ENCODE measurements at regions not wholly inside any gene's neighbourhood (a gene's known extent, or its start where the extent isn't known, plus 50 kb on each side); places are given as distances from the start of the nearest gene placed in this dataset.
"Not testable (repeated sequence)": the region's sequence is repeated elsewhere in the genome, so short reads cannot be mapped to it uniquely, and the experiment has no call there.

DNA sequence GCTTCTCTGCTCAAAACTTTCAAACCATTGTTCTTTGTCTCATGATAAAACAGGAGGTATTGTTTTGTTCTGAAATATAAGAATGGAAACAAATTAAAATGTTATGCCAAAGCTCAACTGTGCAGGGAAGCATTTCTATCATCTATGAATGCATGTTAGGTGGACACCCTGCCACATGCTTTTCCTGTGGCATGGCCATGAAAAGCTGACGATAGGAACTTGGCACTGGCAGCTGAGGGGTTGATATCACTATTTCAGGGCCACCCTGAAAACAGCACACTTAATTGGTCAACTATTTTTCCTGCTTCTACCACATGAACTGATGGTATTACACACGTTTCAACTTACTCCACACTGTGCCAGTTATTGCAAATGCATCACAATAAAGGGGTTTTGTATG, 157.3 kb downstream of the MREG start:
- TF ChIP-seq, protein P1, sequence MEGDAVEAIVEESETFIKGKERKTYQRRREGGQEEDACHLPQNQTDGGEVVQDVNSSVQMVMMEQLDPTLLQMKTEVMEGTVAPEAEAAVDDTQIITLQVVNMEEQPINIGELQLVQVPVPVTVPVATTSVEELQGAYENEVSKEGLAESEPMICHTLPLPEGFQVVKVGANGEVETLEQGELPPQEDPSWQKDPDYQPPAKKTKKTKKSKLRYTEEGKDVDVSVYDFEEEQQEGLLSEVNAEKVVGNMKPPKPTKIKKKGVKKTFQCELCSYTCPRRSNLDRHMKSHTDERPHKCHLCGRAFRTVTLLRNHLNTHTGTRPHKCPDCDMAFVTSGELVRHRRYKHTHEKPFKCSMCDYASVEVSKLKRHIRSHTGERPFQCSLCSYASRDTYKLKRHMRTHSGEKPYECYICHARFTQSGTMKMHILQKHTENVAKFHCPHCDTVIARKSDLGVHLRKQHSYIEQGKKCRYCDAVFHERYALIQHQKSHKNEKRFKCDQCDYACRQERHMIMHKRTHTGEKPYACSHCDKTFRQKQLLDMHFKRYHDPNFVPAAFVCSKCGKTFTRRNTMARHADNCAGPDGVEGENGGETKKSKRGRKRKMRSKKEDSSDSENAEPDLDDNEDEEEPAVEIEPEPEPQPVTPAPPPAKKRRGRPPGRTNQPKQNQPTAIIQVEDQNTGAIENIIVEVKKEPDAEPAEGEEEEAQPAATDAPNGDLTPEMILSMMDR (IDR thresholded peaks at IDR 0.05; ENCODE audit: extremely low read depth, low read depth, low read length), result no peak
- DNase-seq (ENCODE audit: insufficient read length, low spot score, missing footprints), result no peak
- Histone ChIP-seq H3K4me1 (ENCODE audit: insufficient read depth, low read length) (peaks cover 8% of the 10 kb centered on the region), H4K20me1 (ENCODE audit: insufficient read depth, low read length) (no peaks in the 10 kb centered on the region), H3K27me3 (ENCODE audit: insufficient read depth, low read length) (no peaks in the 10 kb centered on the region), H3K36me3 (ENCODE audit: insufficient read depth, low read length) (no peaks in the 10 kb centered on the region), H3K4me3 (ENCODE audit: insufficient read depth, low read length) (no peak overlapping the region), H2AFZ (ENCODE audit: low read length) (no peak overlapping the region), H3K27ac (ENCODE audit: low read depth, low read length) (no peak overlapping the region), H3K79me2 (ENCODE audit: insufficient read depth, low read length) (no peaks in the 10 kb centered on the region), H3K4me2 (ENCODE audit: insufficient read depth, low read length) (no peak overlapping the region), H3K9me3 (ENCODE audit: low read depth, low read length) (no peaks in the 10 kb centered on the region)

DNA sequence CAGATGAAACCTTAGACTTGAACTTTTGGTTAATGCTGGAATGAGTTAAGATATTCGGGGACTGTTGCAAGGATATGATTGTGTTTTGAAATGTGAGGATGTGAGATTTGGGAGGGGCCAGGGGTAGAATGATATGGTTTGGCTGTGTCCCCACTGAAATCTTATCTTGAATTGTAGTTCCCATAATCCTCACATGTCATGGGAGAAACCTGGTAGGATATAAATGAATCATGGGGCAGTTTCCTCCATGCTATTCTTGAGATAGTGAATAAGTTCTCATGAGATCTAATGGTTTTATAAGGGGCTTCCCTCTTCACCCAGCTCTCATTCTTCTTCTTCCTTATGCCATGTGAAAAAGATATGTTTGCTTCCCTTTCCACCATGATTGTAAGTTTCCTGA, 158.0 kb downstream of the MREG start:
- H4K20me1 ChIP-seq (ENCODE audit: insufficient read depth, low read length); H3K27me3 ChIP-seq (ENCODE audit: insufficient read depth, low read length); H3K79me2 ChIP-seq (ENCODE audit: insufficient read depth, low read length); H3K36me3 ChIP-seq (ENCODE audit: insufficient read depth, low read length); H3K4me3 ChIP-seq (ENCODE audit: insufficient read depth, low read length); H3K9me3 ChIP-seq (ENCODE audit: low read depth, low read length); H3K27ac ChIP-seq (ENCODE audit: low read depth, low read length); H3K4me2 ChIP-seq (ENCODE audit: insufficient read depth, low read length); DNase-seq (ENCODE audit: insufficient read length, low spot score, missing footprints); H2AFZ ChIP-seq (ENCODE audit: low read length): not testable (repeated sequence)
- peaks cover 15% of the 10 kb centered on the region for H3K4me1 ChIP-seq (ENCODE audit: insufficient read depth, low read length)

DNA sequence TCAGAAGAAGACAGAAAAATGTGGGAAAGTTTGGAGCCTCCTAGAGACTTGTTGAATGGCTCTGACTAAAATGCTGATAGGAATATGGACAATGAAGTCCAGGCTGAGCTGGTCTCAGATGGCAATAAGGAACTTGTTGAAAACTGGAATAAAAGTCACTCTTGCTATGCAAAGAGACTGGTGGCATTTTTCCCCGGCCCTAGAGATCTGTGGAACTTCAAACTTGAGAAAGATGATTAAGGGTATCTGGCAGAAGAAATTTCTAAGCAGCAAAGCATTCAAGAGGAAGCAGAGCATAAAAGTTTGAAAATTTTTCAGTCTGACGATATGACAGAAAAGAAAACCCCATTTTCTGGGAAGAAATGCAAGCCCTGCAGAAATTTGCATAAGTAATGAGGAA, 159.3 kb downstream of the MREG start:
- Histone ChIP-seq H3K4me2 (ENCODE audit: insufficient read depth, low read length) (no peak overlapping the region), H3K27me3 (ENCODE audit: insufficient read depth, low read length) (no peaks in the 10 kb centered on the region), H4K20me1 (ENCODE audit: insufficient read depth, low read length) (no peaks in the 10 kb centered on the region), H3K79me2 (ENCODE audit: insufficient read depth, low read length) (no peaks in the 10 kb centered on the region), H3K9me3 (ENCODE audit: low read depth, low read length) (no peaks in the 10 kb centered on the region), H2AFZ (ENCODE audit: low read length) (no peak overlapping the region), H3K4me1 (ENCODE audit: insufficient read depth, low read length) (peaks cover 19% of the 10 kb centered on the region), H3K36me3 (ENCODE audit: insufficient read depth, low read length) (no peaks in the 10 kb centered on the region), H3K4me3 (ENCODE audit: insufficient read depth, low read length) (no peak overlapping the region), H3K27ac (ENCODE audit: low read depth, low read length) (no peak overlapping the region)
- no peak for DNase-seq (ENCODE audit: insufficient read length, low spot score, missing footprints)
- TF ChIP-seq, protein P1 (IDR thresholded peaks at IDR 0.05; ENCODE audit: extremely low read depth, low read depth, low read length), result no peak

DNA sequence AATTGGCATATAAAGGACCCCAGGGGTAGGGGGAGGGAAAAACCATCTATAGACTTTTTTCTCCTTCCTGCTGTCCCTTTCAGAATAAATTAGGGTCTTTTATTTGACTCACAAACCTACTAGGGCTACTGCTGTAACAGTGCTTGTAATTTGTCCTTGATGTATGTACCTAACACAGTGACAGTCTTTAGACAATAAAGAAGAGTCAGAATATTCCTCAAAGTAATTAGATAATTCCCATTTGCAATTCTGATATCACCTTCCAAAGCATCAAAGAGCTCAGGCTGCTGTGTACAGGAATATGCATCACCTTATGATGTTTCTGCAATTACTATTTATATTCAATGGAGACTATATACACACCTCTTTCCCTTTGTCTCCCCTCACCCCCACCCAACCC, 161.7 kb downstream of the MREG start:
- H3K36me3 ChIP-seq (ENCODE audit: insufficient read depth, low read length), result no peaks in the 10 kb centered on the region
- no peak for DNase-seq (ENCODE audit: insufficient read length, low spot score, missing footprints)
- peak overlapping the region; percentile 44 for H3K4me2 ChIP-seq (ENCODE audit: insufficient read depth, low read length)
- no peaks in the 10 kb centered on the region for H3K79me2 ChIP-seq (ENCODE audit: insufficient read depth, low read length)
- TF ChIP-seq, protein P1 (IDR thresholded peaks at IDR 0.05; ENCODE audit: extremely low read depth, low read depth, low read length), result no peak
- H3K9me3 ChIP-seq (ENCODE audit: low read depth, low read length), result no peaks in the 10 kb centered on the region
- no peaks in the 10 kb centered on the region for H4K20me1 ChIP-seq (ENCODE audit: insufficient read depth, low read length)
- no peaks in the 10 kb centered on the region for H3K27me3 ChIP-seq (ENCODE audit: insufficient read depth, low read length)
- no peak overlapping the region for H3K4me3 ChIP-seq (ENCODE audit: insufficient read depth, low read length)
- peak overlapping the region; percentile 87 for H3K27ac ChIP-seq (ENCODE audit: low read depth, low read length)
- H3K4me1 ChIP-seq (ENCODE audit: insufficient read depth, low read length), result peaks cover 23% of the 10 kb centered on the region
- H2AFZ ChIP-seq (ENCODE audit: low read length), result no peak overlapping the region

Measured in osteoblast (primary cell).